Kidney epithelial cell (primary cell): ENCODE measurements at regions not wholly inside any gene's neighbourhood (a gene's known extent, or its start where the extent isn't known, plus 50 kb on each side); places are given as distances from the start of the nearest gene placed in this dataset.

Experiments used
- DNase-seq: peaks from one replicate; pipeline ENCODE4 v3.0.0-alpha.2; 2010; ENCODE audit warnings: low read depth
- H3K27me3 ChIP-seq: 2 replicates; pipeline ENCODE4 v1.6.0; 2011; ENCODE audit warnings: low read length; ENCODE audit not compliant: control insufficient read depth, insufficient read depth
- H3K36me3 ChIP-seq: 2 replicates; pipeline ENCODE4 v1.5.1; 2011; ENCODE audit warnings: low read length; ENCODE audit not compliant: control insufficient read depth, insufficient read depth
- H3K4me3 ChIP-seq: 2 replicates; pipeline ENCODE4 v1.5.1; 2011; ENCODE audit warnings: low read depth, mild to moderate bottlenecking, control low read depth, low read length
- CTCF ChIP-seq: IDR thresholded peaks from 2 replicates; pipeline ENCODE4 v1.5.1; 2011; ENCODE audit warnings: mild to moderate bottlenecking, moderate library complexity, low read length, control low read depth, inconsistent platforms; ENCODE audit not compliant: insufficient read depth, poor library complexity, severe bottlenecking

GRCh38 chr5:4909086-4909485 is 231.0 kb upstream of the ADAMTS16 start:
- DNase-seq = no peak
- H3K36me3 ChIP-seq = no peaks in the 10 kb centered on the region
- no peak overlapping the region for H3K4me3 ChIP-seq
- no peak for TF ChIP-seq CTCF
- H3K27me3 ChIP-seq = peaks cover 3% of the 10 kb centered on the region

- H3K36me3 ChIP-seq = no peaks in the 10 kb centered on the region
- no peak for TF ChIP-seq CTCF
- H3K27me3 ChIP-seq = peaks cover 3% of the 10 kb centered on the region
- no peak overlapping the region for H3K4me3 ChIP-seq
- no peak for DNase-seq
Observed at GRCh38 chr5:4911646-4912403, 228.3 kb upstream of the ADAMTS16 start.

- DNase-seq = no peak
- Histone ChIP-seq H3K4me3 (no peak overlapping the region), H3K36me3 (no peaks in the 10 kb centered on the region), H3K27me3 (no peaks in the 10 kb centered on the region)
- TF ChIP-seq CTCF = no peak
Observed at GRCh38 chr5:4921929-4922328, 218.2 kb upstream of the ADAMTS16 start.

GRCh38 chr5:4924577-4924976 is 215.6 kb upstream of the ADAMTS16 start:
- Histone ChIP-seq H3K36me3 (no peaks in the 10 kb centered on the region), H3K27me3 (no peaks in the 10 kb centered on the region), H3K4me3 (no peak overlapping the region)
- peak; percentile 63 for DNase-seq
- no peak for TF ChIP-seq CTCF

DNA sequence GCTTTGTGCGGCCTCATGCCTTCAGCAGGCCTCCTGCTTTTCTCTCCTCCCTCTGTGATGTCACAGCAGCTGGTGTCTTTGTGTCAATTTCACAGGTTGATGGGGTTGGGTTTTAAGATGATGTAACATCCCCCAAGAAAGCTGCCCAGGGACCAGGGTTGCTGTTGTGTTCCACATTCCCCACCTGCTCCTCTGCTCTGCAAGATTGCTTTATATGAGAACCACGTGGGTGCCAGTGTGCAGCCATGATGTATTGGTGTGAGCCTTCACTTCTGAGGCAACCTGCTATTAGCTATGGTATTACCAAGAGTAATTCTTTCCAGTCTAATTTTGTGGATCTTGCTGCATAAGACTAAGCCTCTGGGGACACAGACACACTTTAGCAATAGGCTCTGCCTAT is 213.0 kb upstream of the ADAMTS16 start:
- Histone ChIP-seq H3K36me3 (no peaks in the 10 kb centered on the region), H3K4me3 (no peak overlapping the region), H3K27me3 (no peaks in the 10 kb centered on the region)
- TF ChIP-seq CTCF = no peak
- DNase-seq = no peak

- no peaks in the 10 kb centered on the region for H3K27me3 ChIP-seq
- no peak for TF ChIP-seq CTCF
- H3K4me3 ChIP-seq = no peak overlapping the region
- DNase-seq = no peak
- no peaks in the 10 kb centered on the region for H3K36me3 ChIP-seq
Observed at GRCh38 chr5:4928409-4928808, 211.7 kb upstream of the ADAMTS16 start.
